ENCODE measurements at regions not wholly inside any gene's neighbourhood (a gene's known extent, or its start where the extent isn't known, plus 50 kb on each side); places are given as distances from the start of the nearest gene placed in this dataset.
"Not testable (repeated sequence)": the region's sequence is repeated elsewhere in the genome, so short reads cannot be mapped to it uniquely, and the experiment has no call there.

- ATAC-seq, result no peak
- no peak for DNase-seq (ENCODE audit: missing footprints)
Observed at GRCh38 chr9:97770808-97771372, 73.8 kb upstream of the XPA start.

GRCh38 chr9:97771641-97772040, 74.5 kb upstream of the XPA start:
- ATAC-seq, result no peak
- intact Hi-C loops (cut with DNase I), result no loop called here

More at GRCh38 chr9:97770808-97771372, 73.8 kb upstream of the XPA start:
- intact Hi-C loops (cut with DNase I), result no loop called here

GRCh38 chr9:97772145-97772544, 75.0 kb upstream of the XPA start:
- ATAC-seq, result no peak

More at GRCh38 chr9:97771641-97772040, 74.5 kb upstream of the XPA start:
- no peak for DNase-seq (ENCODE audit: missing footprints)

DNA sequence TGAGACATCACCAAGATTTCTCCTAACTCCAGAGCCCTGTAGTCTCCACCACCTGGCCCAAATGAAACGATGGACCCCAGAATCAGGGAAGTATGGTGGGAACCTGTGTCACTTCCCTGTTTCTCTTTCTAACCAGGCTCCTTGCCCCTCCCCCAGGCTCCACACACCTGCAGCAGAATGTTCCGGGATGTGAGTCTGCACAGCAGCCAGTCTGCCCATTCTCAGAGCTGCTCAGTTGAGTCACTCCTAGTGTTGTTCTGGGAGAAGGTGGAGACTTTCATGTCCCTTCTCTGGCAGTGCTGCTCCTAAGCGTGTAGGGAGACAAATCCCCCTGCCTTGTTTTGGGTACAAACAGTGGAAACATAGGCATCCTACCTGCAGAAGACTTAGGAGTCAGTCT, 76.0 kb upstream of the XPA start:
- ATAC-seq, result no peak
- no peak for DNase-seq (ENCODE audit: missing footprints)
- intact Hi-C loops (cut with DNase I), result no loop called here

More at GRCh38 chr9:97772145-97772544, 75.0 kb upstream of the XPA start:
- no peak for DNase-seq (ENCODE audit: missing footprints)
- intact Hi-C loops (cut with DNase I), result no loop called here

- ATAC-seq (no peak), DNase-seq (ENCODE audit: missing footprints) (no peak)
- intact Hi-C loops (cut with DNase I), result no loop called here
Observed at GRCh38 chr9:97773723-97774122, 76.6 kb upstream of the XPA start.

GRCh38 chr9:97774673-97775072, 77.5 kb upstream of the XPA start:
- intact Hi-C loops (cut with DNase I), result no loop called here
- no peak for DNase-seq (ENCODE audit: missing footprints)
- no peak for ATAC-seq

DNA sequence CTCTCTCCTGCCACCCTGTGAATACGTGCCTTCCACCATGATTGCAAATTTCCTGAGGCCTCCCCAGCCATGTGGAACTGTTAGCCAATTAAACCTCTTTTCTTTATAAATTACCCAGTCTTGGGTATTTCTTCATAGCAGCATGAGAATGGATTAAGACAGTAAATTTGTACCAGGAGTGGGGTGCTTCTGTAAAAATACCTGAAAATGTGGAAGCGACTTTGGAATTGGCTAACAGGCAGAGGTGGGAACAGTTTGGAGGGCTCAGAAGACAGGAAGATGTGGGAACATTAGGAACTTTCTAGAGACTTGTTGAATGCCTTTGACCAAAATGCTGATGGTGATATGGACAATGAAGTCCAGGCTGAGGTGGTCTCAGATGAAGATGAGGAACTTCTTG, 74.3 kb upstream of the FOXE1 start:
- ATAC-seq; intact Hi-C loops (cut with DNase I); DNase-seq (ENCODE audit: missing footprints): not testable (repeated sequence)

GRCh38 chr9:97779608-97780007, 73.4 kb upstream of the FOXE1 start:
- intact Hi-C loops (cut with DNase I), result no loop called here
- ATAC-seq (no peak), DNase-seq (ENCODE audit: missing footprints) (no peak)

DNA sequence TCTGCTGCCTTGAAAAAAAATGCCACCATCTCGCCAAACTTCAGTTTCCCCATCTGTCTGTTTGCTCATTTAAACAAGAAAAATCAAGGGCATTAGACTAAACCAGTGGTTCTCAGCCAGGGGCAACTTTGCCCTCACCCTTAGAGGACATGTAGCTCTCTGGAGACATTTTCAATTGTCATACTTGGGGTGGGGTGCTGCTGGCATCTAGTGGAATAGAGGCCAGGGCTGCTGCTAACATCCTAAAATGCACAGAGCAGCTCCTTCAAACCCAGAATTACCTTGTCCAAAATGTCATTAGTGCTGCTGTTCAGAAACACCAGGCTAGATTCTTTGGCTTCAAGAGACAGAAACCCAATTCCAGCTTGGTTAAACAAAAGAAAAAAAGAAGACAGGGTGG, 71.1 kb upstream of the FOXE1 start:
- DNase-seq (ENCODE audit: missing footprints) (no peak), ATAC-seq (no peak)
- intact Hi-C loops (cut with DNase I), result no loop called here

GRCh38 chr9:97786341-97786740, 66.7 kb upstream of the FOXE1 start:
- intact Hi-C loops (cut with DNase I), result no loop called here

DNA sequence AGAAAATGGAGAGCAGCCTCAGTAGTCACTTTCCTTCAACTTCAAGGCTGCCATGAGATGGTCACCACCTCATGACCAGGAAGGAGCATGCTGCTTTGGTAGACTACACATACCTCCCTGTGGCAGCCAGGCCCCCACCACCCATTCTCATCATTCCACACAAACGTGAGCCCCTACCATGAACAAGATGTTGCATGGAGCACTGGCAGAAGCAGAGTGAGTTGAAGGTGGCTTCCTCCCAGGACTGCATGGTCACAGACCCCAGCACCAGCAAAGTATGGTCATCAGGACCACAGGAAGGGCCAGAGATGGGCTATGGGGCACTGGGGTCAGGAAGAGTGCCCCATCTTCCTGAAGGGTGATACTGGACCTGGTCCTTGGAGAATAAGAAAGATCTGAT, 65.5 kb upstream of the FOXE1 start:
- intact Hi-C loops (cut with DNase I), result no loop called here
- ATAC-seq, result no peak
- DNase-seq (ENCODE audit: missing footprints), result no peak

More at GRCh38 chr9:97786341-97786740, 66.7 kb upstream of the FOXE1 start:
- ATAC-seq (no peak), DNase-seq (ENCODE audit: missing footprints) (no peak)

- intact Hi-C loops (cut with DNase I), result no loop called here
- DNase-seq (ENCODE audit: missing footprints) (no peak), ATAC-seq (no peak)
Observed at GRCh38 chr9:97788763-97789663, 64.0 kb upstream of the FOXE1 start.

- no peak for DNase-seq (ENCODE audit: missing footprints)
- ATAC-seq, result no peak
- intact Hi-C loops (cut with DNase I), result no loop called here
Observed at GRCh38 chr9:97790542-97790941, 62.5 kb upstream of the FOXE1 start.

DNA sequence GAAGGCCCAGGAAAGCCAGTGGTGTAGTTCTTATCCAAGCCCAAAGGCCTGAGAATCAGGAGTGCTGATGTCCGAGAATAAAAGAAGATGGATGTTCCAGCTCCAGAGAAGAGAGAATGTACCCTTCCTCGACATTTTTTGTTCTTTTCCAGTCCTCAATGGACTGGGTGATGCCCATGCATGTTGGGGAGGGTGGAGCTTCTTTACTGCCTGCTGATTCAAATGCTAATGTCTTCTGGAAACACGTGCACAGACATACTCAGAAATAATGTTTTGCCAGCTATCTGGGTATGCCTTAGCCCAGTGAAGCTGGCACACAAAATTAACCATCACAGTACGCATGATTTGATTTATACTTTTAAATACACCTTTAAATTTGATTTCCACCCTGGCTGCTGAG, 61.5 kb upstream of the FOXE1 start:
- DNase-seq (ENCODE audit: missing footprints), result no peak
- no peak for ATAC-seq
- intact Hi-C loops (cut with DNase I), result no loop called here

DNA sequence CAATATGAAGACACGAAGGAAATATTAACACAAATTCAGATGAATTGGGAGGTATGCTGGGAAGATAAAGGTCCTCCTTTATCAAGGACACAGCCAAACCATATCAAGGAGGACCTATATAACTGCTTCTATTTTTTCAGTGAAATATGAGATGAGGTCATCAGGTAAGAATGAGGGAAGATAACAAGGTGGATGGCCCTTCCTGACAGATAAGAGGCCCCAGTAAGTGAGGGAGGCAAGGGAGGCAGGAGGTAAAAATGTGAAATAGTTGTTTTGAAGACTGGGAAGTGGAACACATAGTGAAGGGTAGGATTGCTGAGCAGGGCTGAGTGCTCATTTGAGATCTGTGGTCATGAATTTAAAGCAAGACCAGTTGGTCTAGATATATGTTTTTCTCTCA, 60.0 kb upstream of the FOXE1 start:
- intact Hi-C loops (cut with DNase I), result no loop called here
- ATAC-seq, result no peak

DNA sequence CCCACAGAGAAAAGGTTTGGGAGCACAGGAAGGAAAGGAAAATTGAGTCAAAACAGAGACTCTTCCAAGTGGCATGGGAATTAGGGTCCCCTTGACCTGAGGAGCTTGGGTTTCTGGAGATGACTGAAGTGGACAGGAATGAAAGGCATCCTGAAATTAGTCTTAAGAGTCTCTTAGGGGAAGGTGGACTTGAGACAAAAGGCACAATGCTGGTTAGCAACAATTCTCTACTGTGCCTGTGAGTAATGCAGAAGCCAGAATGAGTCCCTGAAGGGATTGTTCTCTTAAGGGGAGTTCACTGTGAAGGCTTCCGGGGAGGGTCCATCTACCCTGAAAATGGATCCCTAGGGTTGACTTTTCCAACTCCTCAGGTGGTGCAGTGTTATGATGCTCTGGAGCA, 58.4 kb upstream of the FOXE1 start:
- ATAC-seq (no peak), DNase-seq (ENCODE audit: missing footprints) (no peak)
- intact Hi-C loops (cut with DNase I), result no loop called here

More for the DNA sequence above, 60.0 kb upstream of the FOXE1 start:
- DNase-seq (ENCODE audit: missing footprints), result no peak

GRCh38 chr9:97796176-97796575, 56.9 kb upstream of the FOXE1 start:
- ATAC-seq; DNase-seq (ENCODE audit: missing footprints); intact Hi-C loops (cut with DNase I): not testable (repeated sequence)

DNA sequence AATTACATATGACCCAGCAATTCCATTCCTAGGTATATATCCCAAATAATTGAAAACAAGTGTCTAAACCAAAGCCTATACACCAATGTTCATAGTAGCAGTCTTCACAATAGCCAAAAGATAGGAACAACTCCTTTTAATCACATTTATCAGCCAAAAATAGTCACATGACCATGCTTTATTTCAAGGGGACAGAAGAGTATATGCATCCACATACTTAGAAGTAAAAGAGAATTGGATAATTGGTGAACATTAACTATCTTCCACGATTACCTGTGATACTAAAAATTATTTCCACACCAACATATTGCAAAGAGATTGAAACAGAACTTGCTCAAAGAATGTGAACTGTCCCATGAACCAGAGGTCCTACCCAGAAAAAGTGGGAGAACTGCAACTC, 51.8 kb upstream of the FOXE1 start:
- ATAC-seq (no peak), DNase-seq (ENCODE audit: missing footprints) (no peak)
- intact Hi-C loops (cut with DNase I), result no loop called here

- no peak for ATAC-seq
- intact Hi-C loops (cut with DNase I), result no loop called here
Observed at GRCh38 chr9:97802276-97802675, 50.8 kb upstream of the FOXE1 start.

More at GRCh38 chr9:97802276-97802675, 50.8 kb upstream of the FOXE1 start:
- DNase-seq (ENCODE audit: missing footprints), result no peak

Measured in Right ventricle myocardium inferior (tissue), 1 donor.